Choroid plexus epithelial cell (primary cell): ENCODE measurements at regions not wholly inside any gene's neighbourhood (a gene's known extent, or its start where the extent isn't known, plus 50 kb on each side); places are given as distances from the start of the nearest gene placed in this dataset.

Source experiments
- DNase-seq: peaks from one replicate; pipeline ENCODE4 v3.0.0-alpha.2; 2010; ENCODE audit warnings: low read depth
- H3K4me3 ChIP-seq: 2 replicates; pipeline ENCODE4 v1.5.1; 2011; ENCODE audit warnings: low read depth, mild to moderate bottlenecking, control low read depth, low read length, moderate library complexity
- TF ChIP-seq, protein P1 (sequence below): conservative IDR thresholded peaks from 2 replicates; pipeline ENCODE4 v1.5.1; 2011; ENCODE audit warnings: low read depth, mild to moderate bottlenecking, control low read depth, inconsistent platforms, low read length, moderate library complexity

DNA sequence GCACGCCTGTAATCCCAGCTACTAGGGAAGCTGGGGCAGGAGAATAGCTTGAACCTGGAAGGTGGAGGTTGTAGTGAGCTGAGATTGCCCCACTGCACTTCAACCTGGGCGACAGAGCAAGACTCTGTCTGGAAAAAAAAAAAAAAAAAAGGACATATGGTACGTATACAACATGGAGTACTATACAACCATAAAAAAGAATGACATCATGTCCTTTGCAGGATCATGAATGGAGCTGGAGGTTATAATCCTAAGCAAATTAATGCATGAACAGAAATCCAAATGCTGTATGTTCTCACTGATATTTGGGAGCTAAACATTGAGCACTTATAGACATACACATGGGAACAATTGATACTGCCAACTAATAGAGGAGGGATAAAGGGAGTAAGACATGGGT, 99.3 kb upstream of the KCNJ3 start:
- no peak overlapping the region for H3K4me3 ChIP-seq
- DNase-seq: no peak
- TF ChIP-seq, protein P1, sequence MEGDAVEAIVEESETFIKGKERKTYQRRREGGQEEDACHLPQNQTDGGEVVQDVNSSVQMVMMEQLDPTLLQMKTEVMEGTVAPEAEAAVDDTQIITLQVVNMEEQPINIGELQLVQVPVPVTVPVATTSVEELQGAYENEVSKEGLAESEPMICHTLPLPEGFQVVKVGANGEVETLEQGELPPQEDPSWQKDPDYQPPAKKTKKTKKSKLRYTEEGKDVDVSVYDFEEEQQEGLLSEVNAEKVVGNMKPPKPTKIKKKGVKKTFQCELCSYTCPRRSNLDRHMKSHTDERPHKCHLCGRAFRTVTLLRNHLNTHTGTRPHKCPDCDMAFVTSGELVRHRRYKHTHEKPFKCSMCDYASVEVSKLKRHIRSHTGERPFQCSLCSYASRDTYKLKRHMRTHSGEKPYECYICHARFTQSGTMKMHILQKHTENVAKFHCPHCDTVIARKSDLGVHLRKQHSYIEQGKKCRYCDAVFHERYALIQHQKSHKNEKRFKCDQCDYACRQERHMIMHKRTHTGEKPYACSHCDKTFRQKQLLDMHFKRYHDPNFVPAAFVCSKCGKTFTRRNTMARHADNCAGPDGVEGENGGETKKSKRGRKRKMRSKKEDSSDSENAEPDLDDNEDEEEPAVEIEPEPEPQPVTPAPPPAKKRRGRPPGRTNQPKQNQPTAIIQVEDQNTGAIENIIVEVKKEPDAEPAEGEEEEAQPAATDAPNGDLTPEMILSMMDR: no peak

DNA sequence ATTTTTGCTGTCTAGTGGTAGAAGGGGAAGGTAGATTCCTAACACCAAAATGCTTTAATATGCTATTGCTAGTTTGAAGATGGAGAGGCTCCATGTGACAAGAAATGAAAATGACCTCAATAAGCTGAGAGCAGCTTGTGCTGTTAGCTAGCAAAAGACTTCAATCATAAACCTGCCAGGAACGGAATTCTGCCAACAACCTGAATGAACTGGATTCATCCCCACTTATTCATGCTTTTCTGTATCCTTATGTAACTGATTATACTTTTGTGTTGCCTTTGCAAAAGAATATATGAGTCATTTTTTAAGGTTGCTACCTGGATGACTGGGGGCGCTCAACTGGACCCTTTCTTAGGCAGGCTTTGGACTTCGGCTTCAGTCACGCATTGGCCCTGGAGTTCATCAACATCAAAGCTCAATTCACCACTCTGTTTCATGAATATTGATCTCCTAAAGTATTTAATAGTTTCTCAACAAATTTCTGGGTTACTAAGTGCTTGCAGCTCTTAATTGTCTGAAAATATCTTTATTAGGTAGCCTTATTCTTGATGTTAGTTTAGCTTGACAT, 97.5 kb upstream of the KCNJ3 start:
- H3K4me3 ChIP-seq: no peak overlapping the region

DNA sequence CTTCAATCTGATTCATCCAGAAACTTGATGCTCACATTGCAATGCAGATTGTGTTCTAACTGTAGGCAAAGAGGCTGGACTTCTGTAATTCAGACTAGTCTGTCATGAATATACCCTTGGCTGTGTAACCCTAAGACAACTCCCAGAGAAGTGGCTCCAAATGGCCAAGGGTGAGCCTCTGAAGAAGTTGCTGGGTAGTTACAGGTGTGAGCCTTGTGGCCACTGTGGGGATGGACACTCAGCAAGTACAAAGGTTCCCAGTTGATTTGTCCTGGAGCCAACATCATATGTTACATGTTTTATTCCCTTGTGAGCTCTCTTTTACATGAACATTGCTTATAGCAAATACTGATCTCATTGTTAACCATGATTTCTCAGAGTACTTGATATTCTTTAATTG, 94.8 kb upstream of the KCNJ3 start:
- H3K4me3 ChIP-seq: no peak overlapping the region
- no peak for DNase-seq
- TF ChIP-seq, protein P1: no peak

More for the DNA sequence above, 97.5 kb upstream of the KCNJ3 start:
- no peak for DNase-seq
- TF ChIP-seq, protein P1: no peak

DNA sequence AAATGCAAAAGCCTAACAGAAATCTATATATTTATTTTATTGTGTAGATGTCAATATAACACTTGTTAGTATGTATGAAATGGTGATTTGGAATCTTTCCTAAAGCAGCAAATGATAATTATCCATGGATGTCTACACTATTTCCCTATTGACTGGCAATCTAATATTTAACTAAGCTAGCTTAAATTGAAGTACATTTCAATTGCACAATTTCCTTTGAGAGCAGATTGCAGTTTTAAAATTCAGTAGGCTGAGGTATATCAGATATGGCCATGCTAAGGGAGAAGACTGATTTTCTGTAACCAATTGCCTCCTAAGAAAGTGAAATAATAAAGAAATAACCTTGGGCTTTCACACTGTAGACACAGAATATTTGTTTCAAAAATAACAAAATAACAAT, 90.1 kb upstream of the KCNJ3 start:
- H3K4me3 ChIP-seq: no peak overlapping the region
- TF ChIP-seq, protein P1: no peak
- DNase-seq: no peak

DNA sequence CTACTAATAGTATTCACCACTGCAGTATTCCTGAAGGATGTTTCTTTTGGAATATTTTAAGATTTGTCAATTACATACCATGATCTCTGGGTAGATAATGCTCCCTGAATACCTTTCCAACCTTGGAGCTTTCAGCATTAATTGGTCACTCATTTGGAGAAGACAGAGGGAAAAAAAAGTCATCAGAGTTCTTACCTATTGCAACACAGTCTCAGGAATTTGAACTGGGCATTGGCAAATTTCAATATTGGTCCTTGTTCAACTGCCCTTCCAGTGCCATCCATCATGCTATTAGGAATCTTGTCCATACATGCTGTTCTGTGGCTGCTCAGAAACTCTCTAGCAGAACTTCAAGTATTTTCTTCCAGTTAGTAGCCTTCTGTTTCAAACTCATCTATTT, 83.6 kb upstream of the KCNJ3 start:
- TF ChIP-seq, protein P1: no peak
- no peak overlapping the region for H3K4me3 ChIP-seq
- DNase-seq: no peak

DNA sequence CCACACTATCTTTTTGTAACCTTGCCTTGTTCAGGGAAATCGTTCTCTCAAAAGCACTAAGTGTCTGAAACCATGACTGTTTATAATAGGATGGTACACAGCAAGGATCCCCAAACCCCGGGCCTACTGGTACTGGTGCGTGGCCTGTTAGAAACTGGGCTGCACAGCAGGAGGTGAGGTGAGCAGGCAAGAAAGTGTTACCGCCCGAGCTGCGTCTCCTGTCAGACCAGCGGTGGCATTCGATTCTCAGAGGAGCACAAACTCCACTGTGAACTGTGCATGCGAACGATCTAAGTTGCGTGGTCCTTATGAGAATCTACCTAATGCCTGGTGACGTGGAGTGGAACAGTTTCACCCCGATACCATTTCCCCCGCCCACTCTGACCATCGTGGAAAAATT, 81.8 kb upstream of the KCNJ3 start:
- H3K4me3 ChIP-seq: no peak overlapping the region
- DNase-seq: no peak
- TF ChIP-seq, protein P1: no peak

DNA sequence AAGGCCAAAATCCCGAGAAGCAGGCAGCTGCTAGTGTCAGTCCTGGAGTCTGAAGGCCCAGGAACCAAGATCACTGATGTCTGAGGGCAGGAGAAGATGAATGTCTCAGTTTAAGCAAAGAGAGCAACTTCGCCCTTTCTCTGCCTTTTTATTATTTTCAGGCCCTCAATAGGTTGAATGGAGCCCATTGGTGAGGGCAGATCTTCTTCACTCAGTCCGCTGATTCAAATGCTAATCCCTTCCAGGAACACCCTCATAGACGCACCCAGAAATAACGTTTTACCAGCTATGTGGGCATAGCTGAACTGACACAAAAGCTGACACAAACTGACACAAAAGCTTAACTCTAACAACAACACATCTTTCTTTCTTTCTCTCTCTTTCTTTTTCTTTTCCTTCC, 78.0 kb upstream of the KCNJ3 start:
- no peak overlapping the region for H3K4me3 ChIP-seq
- TF ChIP-seq, protein P1: no peak
- no peak for DNase-seq
